Coronary artery (tissue), 2 donors: ENCODE measurements at regions not wholly inside any gene's neighbourhood (a gene's known extent, or its start where the extent isn't known, plus 50 kb on each side); places are given as distances from the start of the nearest gene placed in this dataset.

Experiments used
- DNase-seq: peaks from one replicate; pipeline ENCODE4 v3.0.0-alpha.2; 2017; ENCODE audit warnings: low spot score
- H3K27ac ChIP-seq, 2 donors: fragments of 200-600 bp; sonication (generic); one replicate each; pipeline ENCODE4 v1.5.1; 2016 to 2019
- H3K4me3 ChIP-seq: fragments of 200-600 bp; sonication (generic); 2 replicates; pipeline ENCODE4 v1.5.1; 2016; ENCODE audit warnings: mild to moderate bottlenecking, moderate library complexity
- CTCF ChIP-seq: fragments of 200-600 bp; sonication (generic); IDR thresholded peaks from one replicate; pipeline ENCODE4 v1.5.1; 2019; ENCODE audit warnings: antibody characterized with exemption

GRCh38 chr12:60159761-60160160 lies 563.9 kb downstream of the SLC16A7 start:
- Histone ChIP-seq H3K27ac (no peak overlapping the region), H3K4me3 (no peak overlapping the region)
- no peak for DNase-seq
- no peak for TF ChIP-seq CTCF

- Histone ChIP-seq H3K4me3 (no peak overlapping the region), H3K27ac (no peak overlapping the region)
- TF ChIP-seq CTCF = no peak
- no peak for DNase-seq
Measured at GRCh38 chr12:60162988-60163720, 567.3 kb downstream of the SLC16A7 start.

- DNase-seq = no peak
- no peak overlapping the region for H3K4me3 ChIP-seq
- no peak overlapping the region for H3K27ac ChIP-seq
- TF ChIP-seq CTCF = no peak
Measured at GRCh38 chr12:60165781-60166180, 570.0 kb downstream of the SLC16A7 start.

- no peak for DNase-seq
- no peak overlapping the region for H3K4me3 ChIP-seq
- TF ChIP-seq CTCF = no peak
- no peak overlapping the region for H3K27ac ChIP-seq
Measured at GRCh38 chr12:60168441-60168840, 572.6 kb downstream of the SLC16A7 start.

GRCh38 chr12:60169904-60170303 lies 574.1 kb downstream of the SLC16A7 start:
- no peak for DNase-seq
- no peak overlapping the region for H3K27ac ChIP-seq
- TF ChIP-seq CTCF = no peak
- H3K4me3 ChIP-seq = no peak overlapping the region

GRCh38 chr12:60172266-60173211 lies 576.7 kb downstream of the SLC16A7 start:
- no peak for DNase-seq
- Histone ChIP-seq H3K4me3 (no peak overlapping the region), H3K27ac (no peak overlapping the region)
- TF ChIP-seq CTCF = no peak
